ENCODE measurements at regions not wholly inside any gene's neighbourhood (a gene's known extent, or its start where the extent isn't known, plus 50 kb on each side); places are given as distances from the start of the nearest gene placed in this dataset.

- TF ChIP-seq CTCF (IDR thresholded peaks at IDR 0.05; ENCODE audit: low read depth, low read length, poor library complexity, severe bottlenecking) = no peak
- TF ChIP-seq EZH2phosphoT487 (IDR thresholded peaks at IDR 0.05; ENCODE audit: borderline replicate concordance, low read length) = no peak
Observed at GRCh38 chr11:115557681-115558080, 53.5 kb upstream of the CADM1 start.

All from DOHH2 (cell line).